ENCODE measurements at regions not wholly inside any gene's neighbourhood (a gene's known extent, or its start where the extent isn't known, plus 50 kb on each side); places are given as distances from the start of the nearest gene placed in this dataset.

DNA sequence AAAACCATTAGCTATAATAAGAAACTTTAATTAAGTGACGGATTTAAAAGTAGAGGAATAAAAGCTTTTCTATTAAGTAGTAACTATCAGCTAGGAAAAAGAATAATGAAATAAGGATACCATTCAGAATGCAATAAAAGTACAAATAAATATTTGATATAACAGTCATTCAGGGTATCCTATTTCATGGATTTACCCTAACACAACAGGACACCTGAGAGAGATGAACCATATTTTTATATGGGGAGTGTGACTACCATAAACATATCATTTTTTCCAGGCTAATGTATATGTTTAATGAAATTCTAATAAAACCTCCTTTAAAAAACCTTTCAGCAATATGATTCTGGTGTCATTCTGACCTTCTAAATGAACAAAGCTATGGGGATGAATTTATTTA, 393.8 kb downstream of the SNAPC1 start:
- WGBS, 4 donors, result 59 to 74% (median 71%) methylated on average over 1 of the region's 1 CpG

DNA sequence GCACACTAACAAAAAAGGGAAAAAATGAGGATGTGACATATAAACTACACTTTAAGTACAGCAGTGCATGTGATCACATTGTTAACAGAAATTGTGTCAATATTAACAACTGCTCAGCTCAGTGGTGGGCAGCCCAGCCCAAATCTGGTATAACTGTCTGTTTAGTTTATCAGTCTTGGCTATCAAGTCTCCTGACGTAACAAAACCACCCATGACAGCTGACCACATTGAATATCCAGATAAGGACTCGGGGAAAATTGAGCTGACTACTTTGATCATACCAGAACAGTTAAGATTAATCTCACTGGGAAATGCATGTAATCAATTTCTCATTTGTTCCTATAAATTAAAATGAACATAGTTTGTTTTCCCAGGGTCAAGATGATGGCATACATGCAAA, 396.6 kb downstream of the SNAPC1 start:
- intact Hi-C loops (cut with DNase I), result no loop called here
- no peak for TF ChIP-seq POLR2A (IDR thresholded peaks at IDR 0.05)
- TF ChIP-seq, protein P1, sequence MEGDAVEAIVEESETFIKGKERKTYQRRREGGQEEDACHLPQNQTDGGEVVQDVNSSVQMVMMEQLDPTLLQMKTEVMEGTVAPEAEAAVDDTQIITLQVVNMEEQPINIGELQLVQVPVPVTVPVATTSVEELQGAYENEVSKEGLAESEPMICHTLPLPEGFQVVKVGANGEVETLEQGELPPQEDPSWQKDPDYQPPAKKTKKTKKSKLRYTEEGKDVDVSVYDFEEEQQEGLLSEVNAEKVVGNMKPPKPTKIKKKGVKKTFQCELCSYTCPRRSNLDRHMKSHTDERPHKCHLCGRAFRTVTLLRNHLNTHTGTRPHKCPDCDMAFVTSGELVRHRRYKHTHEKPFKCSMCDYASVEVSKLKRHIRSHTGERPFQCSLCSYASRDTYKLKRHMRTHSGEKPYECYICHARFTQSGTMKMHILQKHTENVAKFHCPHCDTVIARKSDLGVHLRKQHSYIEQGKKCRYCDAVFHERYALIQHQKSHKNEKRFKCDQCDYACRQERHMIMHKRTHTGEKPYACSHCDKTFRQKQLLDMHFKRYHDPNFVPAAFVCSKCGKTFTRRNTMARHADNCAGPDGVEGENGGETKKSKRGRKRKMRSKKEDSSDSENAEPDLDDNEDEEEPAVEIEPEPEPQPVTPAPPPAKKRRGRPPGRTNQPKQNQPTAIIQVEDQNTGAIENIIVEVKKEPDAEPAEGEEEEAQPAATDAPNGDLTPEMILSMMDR (IDR thresholded peaks at IDR 0.05), result no peak
- no peaks in the 10 kb centered on the region for H3K9me3 ChIP-seq (replicated peaks in 1 of 3)
- 11 to 27% (median 19%) methylated on average over 2 of the region's 2 CpGs for WGBS, 4 donors
- DNase-seq, result no peak
- H3K27me3 ChIP-seq, result peaks cover 10% of the 10 kb centered on the region
- no peak overlapping the region for H3K27ac ChIP-seq
- H3K4me1 ChIP-seq (replicated peaks in 1 of 2), result no peaks in the 10 kb centered on the region
- no peak overlapping the region for H3K4me3 ChIP-seq
- H3K36me3 ChIP-seq (replicated peaks in 1 of 2), result no peaks in the 10 kb centered on the region

More for the DNA sequence above, 393.8 kb downstream of the SNAPC1 start:
- peaks cover 4% of the 10 kb centered on the region for H3K27me3 ChIP-seq
- H3K4me3 ChIP-seq, result no peak overlapping the region
- TF ChIP-seq, protein P1 (IDR thresholded peaks at IDR 0.05), result no peak
- TF ChIP-seq POLR2A (IDR thresholded peaks at IDR 0.05), result no peak
- H3K9me3 ChIP-seq (replicated peaks in 1 of 3), result no peaks in the 10 kb centered on the region
- no peaks in the 10 kb centered on the region for H3K36me3 ChIP-seq (replicated peaks in 1 of 2)
- H3K27ac ChIP-seq, result no peak overlapping the region
- DNase-seq, result no peak
- intact Hi-C loops (cut with DNase I), result no loop called here
- no peaks in the 10 kb centered on the region for H3K4me1 ChIP-seq (replicated peaks in 1 of 2)

DNA sequence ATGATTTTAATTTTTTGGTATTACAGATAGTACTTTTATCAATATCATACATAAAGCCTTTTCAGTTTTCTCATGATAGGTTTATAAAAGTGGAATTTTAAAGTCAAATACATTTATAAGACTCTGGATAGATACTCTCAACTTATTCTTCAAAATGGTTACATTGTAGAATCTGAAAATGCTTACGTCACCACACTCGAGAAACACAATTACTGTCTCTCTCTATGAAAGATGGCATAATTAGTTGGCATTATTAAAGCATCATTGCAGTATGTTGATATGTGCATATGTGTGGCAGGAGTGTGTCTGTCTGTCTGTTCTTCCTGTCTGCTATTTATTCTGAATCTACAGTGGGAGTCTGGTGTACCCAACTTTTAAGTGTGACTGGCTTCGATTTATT, 397.1 kb downstream of the SNAPC1 start:
- H3K27ac ChIP-seq, result no peak overlapping the region
- H3K4me3 ChIP-seq, result no peak overlapping the region
- peaks cover 10% of the 10 kb centered on the region for H3K27me3 ChIP-seq
- no peaks in the 10 kb centered on the region for H3K9me3 ChIP-seq (replicated peaks in 1 of 3)
- H3K4me1 ChIP-seq (replicated peaks in 1 of 2), result no peaks in the 10 kb centered on the region
- H3K36me3 ChIP-seq (replicated peaks in 1 of 2), result no peaks in the 10 kb centered on the region
- 65 to 72% (median 67%) methylated on average over 3 of the region's 3 CpGs for WGBS, 4 donors
- intact Hi-C loops (cut with DNase I), result no loop called here
- TF ChIP-seq POLR2A (IDR thresholded peaks at IDR 0.05), result no peak
- TF ChIP-seq, protein P1 (IDR thresholded peaks at IDR 0.05), result no peak
- no peak for DNase-seq

DNA sequence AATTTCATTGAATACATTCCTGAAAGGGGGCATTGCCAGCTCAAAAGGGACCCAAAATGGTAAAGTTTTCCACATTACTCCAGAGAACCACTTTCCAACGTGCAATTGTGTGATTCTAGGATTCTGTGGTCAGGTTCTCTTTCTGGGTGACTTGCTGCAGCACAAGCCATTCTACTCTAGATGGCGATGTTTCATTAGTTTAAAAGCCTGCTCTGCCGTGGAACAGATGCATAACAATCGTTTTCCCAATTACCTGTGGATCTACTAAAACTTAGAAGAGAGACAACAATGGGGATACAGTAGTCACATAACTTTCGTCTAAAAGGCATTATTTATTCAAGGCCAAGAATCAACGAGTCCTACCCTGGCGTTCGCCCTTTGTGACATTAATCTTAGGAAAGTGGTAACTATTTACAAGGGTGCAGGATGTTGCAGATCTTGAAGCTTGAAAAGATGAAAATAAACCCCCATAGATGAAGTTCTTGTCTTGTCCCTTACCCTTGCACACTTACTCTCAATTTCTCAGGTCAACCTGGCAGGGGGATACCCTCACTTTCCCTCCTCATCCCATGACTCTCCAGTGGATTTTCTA, 400.9 kb downstream of the SNAPC1 start:
- intact Hi-C loops (cut with DNase I), result loop anchor here in 1 of 2 donors (5.0 kb wide), 1 partner anchor 1114 kb away; no protein-coding TSS in a partner anchor
- no peaks in the 10 kb centered on the region for H3K9me3 ChIP-seq (replicated peaks in 1 of 3)
- peak in 4 of 7 donors; percentile 12 to 58 (median 21) for DNase-seq
- H3K4me1 ChIP-seq (replicated peaks in 1 of 2), result no peaks in the 10 kb centered on the region
- no peak overlapping the region for H3K4me3 ChIP-seq
- no peaks in the 10 kb centered on the region for H3K36me3 ChIP-seq (replicated peaks in 1 of 2)
- peaks cover 7% of the 10 kb centered on the region for H3K27me3 ChIP-seq
- H3K27ac ChIP-seq, result no peak overlapping the region
- 9 to 17% (median 11%) methylated on average over 8 of the region's 8 CpGs for WGBS, 4 donors
- TF ChIP-seq POLR2A (IDR thresholded peaks at IDR 0.05), result no peak
- TF ChIP-seq, protein P1 (IDR thresholded peaks at IDR 0.05), result peak; percentile 42 to 72 (median 65)

Measured in adrenal gland (tissue), 9 donors.